ENCODE measurements at regions not wholly inside any gene's neighbourhood (a gene's known extent, or its start where the extent isn't known, plus 50 kb on each side); places are given as distances from the start of the nearest gene placed in this dataset.
"Not testable (repeated sequence)": the region's sequence is repeated elsewhere in the genome, so short reads cannot be mapped to it uniquely, and the experiment has no call there.

DNA sequence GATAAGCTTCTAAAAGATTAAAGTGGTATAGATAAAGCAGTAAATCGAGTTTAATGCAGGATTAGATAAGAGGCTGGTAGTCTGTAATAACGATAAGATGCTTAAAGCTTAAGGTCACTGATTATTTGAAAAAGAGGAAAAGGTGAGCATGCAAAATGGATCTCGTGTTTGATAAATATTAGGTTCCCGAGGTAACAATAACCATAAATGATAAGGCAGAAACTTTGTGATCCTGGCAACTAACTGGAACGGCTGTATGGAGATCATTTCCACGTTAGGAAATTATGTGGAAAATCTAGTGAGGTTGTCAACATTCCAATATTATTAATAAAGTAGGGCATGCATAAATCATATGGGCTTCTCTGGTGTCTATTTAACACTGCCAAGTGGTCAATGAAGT is 255.5 kb downstream of the EFCAB11 start:
- no peak for TF ChIP-seq CTCF (IDR thresholded peaks at IDR 0.05; ENCODE audit: insufficient read depth, low read depth, low read length)
- no peak overlapping the region for H3K4me3 ChIP-seq (ENCODE audit: low read depth, low read length)
- no peak for DNase-seq (ENCODE audit: low read depth)

- H3K4me3 ChIP-seq (ENCODE audit: low read depth, low read length): no peak overlapping the region
- no peak for DNase-seq (ENCODE audit: low read depth)
- TF ChIP-seq CTCF (IDR thresholded peaks at IDR 0.05; ENCODE audit: insufficient read depth, low read depth, low read length): no peak
These were observed 257.1 kb downstream of the EFCAB11 start for GRCh38 chr14:89697281-89698060.

DNA sequence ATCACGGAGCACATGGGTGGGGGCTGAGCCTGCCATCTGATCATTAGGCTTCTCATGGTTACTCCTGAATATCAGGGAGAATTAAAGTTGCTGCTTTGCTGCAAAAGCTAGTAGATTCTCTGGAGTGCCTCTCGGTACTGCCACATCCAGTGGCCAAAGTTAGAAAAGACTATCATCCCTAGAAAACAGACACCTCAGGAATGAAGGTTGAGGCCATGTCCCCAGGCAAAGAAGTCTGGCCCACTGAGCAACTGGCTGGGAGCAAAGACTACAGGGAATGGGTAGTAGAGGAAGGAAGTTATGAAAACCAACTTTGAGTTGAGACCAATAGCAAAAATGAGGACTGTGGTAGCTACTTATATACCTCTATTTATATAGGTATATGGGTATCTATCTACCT is 258.7 kb downstream of the EFCAB11 start:
- no peak for TF ChIP-seq CTCF (IDR thresholded peaks at IDR 0.05; ENCODE audit: insufficient read depth, low read depth, low read length)
- no peak overlapping the region for H3K4me3 ChIP-seq (ENCODE audit: low read depth, low read length)
- DNase-seq (ENCODE audit: low read depth): no peak

- DNase-seq (ENCODE audit: low read depth): no peak
- no peak overlapping the region for H3K4me3 ChIP-seq (ENCODE audit: low read depth, low read length)
These were observed 264.4 kb downstream of the EFCAB11 start for GRCh38 chr14:89690139-89690538.

DNA sequence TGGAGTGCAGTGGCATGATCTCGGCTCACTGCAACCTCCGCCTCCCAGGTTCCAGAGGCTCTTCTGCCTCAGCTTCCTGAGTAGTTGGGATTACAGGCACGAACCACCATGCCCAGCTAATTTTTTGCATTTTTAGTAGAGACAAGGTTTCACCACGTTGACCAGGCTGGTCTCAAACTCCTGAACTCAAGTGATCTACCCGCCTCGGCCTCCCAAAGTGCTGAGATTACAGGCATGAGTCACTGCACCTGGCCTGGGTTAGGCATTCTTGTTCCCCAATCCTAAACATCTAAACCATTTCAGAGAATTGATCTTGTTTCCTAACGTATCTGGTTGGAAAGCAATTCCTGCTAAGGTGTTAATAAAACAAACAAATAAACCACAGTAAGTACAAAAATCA is 264.8 kb downstream of the EFCAB11 start:
- H3K4me3 ChIP-seq (ENCODE audit: low read depth, low read length); DNase-seq (ENCODE audit: low read depth): not testable (repeated sequence)

More at GRCh38 chr14:89690139-89690538, 264.4 kb downstream of the EFCAB11 start:
- TF ChIP-seq CTCF (IDR thresholded peaks at IDR 0.05; ENCODE audit: insufficient read depth, low read depth, low read length): no peak

GRCh38 chr14:89688507-89689211 is 265.9 kb downstream of the EFCAB11 start:
- DNase-seq (ENCODE audit: low read depth): no peak
- H3K4me3 ChIP-seq (ENCODE audit: low read depth, low read length): no peak overlapping the region
- TF ChIP-seq CTCF (IDR thresholded peaks at IDR 0.05; ENCODE audit: insufficient read depth, low read depth, low read length): no peak

GRCh38 chr14:89687129-89687528 is 267.4 kb downstream of the EFCAB11 start:
- not testable (repeated sequence) for DNase-seq (ENCODE audit: low read depth)

GRCh38 chr14:89684139-89684538 is 267.1 kb upstream of the FOXN3 start:
- DNase-seq (ENCODE audit: low read depth): no peak
- TF ChIP-seq CTCF (IDR thresholded peaks at IDR 0.05; ENCODE audit: insufficient read depth, low read depth, low read length): no peak
- H3K4me3 ChIP-seq (ENCODE audit: low read depth, low read length): no peak overlapping the region

More at GRCh38 chr14:89687129-89687528, 267.4 kb downstream of the EFCAB11 start:
- H3K4me3 ChIP-seq (ENCODE audit: low read depth, low read length): not testable (repeated sequence)

Measured in fibroblast of villous mesenchyme (primary cell).